HG03520 (cell line): ENCODE measurements at regions not wholly inside any gene's neighbourhood (a gene's known extent, or its start where the extent isn't known, plus 50 kb on each side); places are given as distances from the start of the nearest gene placed in this dataset.
"Not testable (repeated sequence)": the region's sequence is repeated elsewhere in the genome, so short reads cannot be mapped to it uniquely, and the experiment has no call there.

Source experiments
- ATAC-seq: cut with Tn5 transposase; IDR thresholded peaks from one replicate; pipeline ENCODE4 v1.9.1; 2021; ENCODE audit warnings: mild to moderate bottlenecking, moderate library complexity; ENCODE audit not compliant: unreplicated experiment

- no peak for ATAC-seq
These were observed 93.0 kb upstream of the PELI2 start for GRCh38 chr14:56025191-56025590.

- no peak for ATAC-seq
These were observed 91.7 kb upstream of the PELI2 start for GRCh38 chr14:56026506-56026905.

- no peak for ATAC-seq
These were observed 90.8 kb upstream of the PELI2 start for GRCh38 chr14:56027421-56027820.

GRCh38 chr14:56027916-56028712, 90.1 kb upstream of the PELI2 start:
- no peak for ATAC-seq

- no peak for ATAC-seq
These were observed 81.9 kb upstream of the PELI2 start for GRCh38 chr14:56036353-56036752.

- no peak for ATAC-seq
These were observed 78.1 kb upstream of the PELI2 start for GRCh38 chr14:56040121-56040520.

- ATAC-seq: no peak
These were observed 74.0 kb upstream of the PELI2 start for GRCh38 chr14:56044196-56044595.

GRCh38 chr14:56046546-56046945, 71.7 kb upstream of the PELI2 start:
- ATAC-seq: no peak

- no peak for ATAC-seq
These were observed 71.2 kb upstream of the PELI2 start for GRCh38 chr14:56046996-56047395.

- no peak for ATAC-seq
These were observed 68.7 kb upstream of the PELI2 start for GRCh38 chr14:56049536-56049935.

- ATAC-seq: no peak
These were observed 62.7 kb upstream of the PELI2 start for GRCh38 chr14:56055511-56055910.

- no peak for ATAC-seq
These were observed 62.2 kb upstream of the PELI2 start for GRCh38 chr14:56056031-56056430.

GRCh38 chr14:56057071-56057741, 61.0 kb upstream of the PELI2 start:
- no peak for ATAC-seq

GRCh38 chr14:56057767-56058166, 60.4 kb upstream of the PELI2 start:
- no peak for ATAC-seq

GRCh38 chr14:56059054-56059453, 59.2 kb upstream of the PELI2 start:
- ATAC-seq: no peak

- no peak for ATAC-seq
These were observed 57.2 kb upstream of the PELI2 start for GRCh38 chr14:56061051-56061450.

- no peak for ATAC-seq
These were observed 55.1 kb upstream of the PELI2 start for GRCh38 chr14:56063131-56063530.

GRCh38 chr14:56064513-56064912, 53.7 kb upstream of the PELI2 start:
- no peak for ATAC-seq

GRCh38 chr14:56065199-56065598, 53.0 kb upstream of the PELI2 start:
- not testable (repeated sequence) for ATAC-seq

GRCh38 chr14:56065621-56066290, 52.5 kb upstream of the PELI2 start:
- ATAC-seq: no peak
